Thyroid gland (tissue), 4 donors: ENCODE measurements at regions not wholly inside any gene's neighbourhood (a gene's known extent, or its start where the extent isn't known, plus 50 kb on each side); places are given as distances from the start of the nearest gene placed in this dataset.

ENCODE experiments used
- DNase-seq, 2 donors: peaks; one replicate each; pipeline ENCODE4 v3.0.0-alpha.2; 2019
- H3K27ac ChIP-seq, 3 donors: fragments of 200-600 bp; sonication (generic); 1 replicate in 2 of 3; 2 replicates in 1 of 3; pipeline ENCODE4 v1.5.1; 2016 to 2019; ENCODE audit warnings: mild to moderate bottlenecking in 1 of 3, moderate library complexity in 1 of 3
- H3K27me3 ChIP-seq: fragments of 200-600 bp; sonication (generic); one replicate; pipeline ENCODE4 v1.5.1; 2019
- H3K36me3 ChIP-seq, 2 donors: fragments of 200-600 bp; sonication (generic); one replicate each; pipeline ENCODE4 v1.5.1; 2016 to 2019
- H3K4me1 ChIP-seq, 2 donors: fragments of 200-600 bp; sonication (generic); one replicate each; pipeline ENCODE4 v1.5.1; 2017 to 2019
- H3K4me3 ChIP-seq, 3 donors: fragments of 200-600 bp; sonication (generic); replicated peaks in 1 of 3; 1 replicate in 2 of 3; 2 replicates in 1 of 3; pipeline ENCODE4 v1.5.1; 2016; ENCODE audit warnings: mild to moderate bottlenecking in 1 of 3
- H3K9me3 ChIP-seq: fragments of 200-600 bp; sonication (generic); one replicate; pipeline ENCODE4 v1.5.1; 2017
- POLR2A ChIP-seq, 2 donors: fragments of 450-650 bp; IDR thresholded peaks; one replicate each; pipeline ENCODE4 v1.6.1; 2017; ENCODE audit warnings: antibody characterized with exemption in 2 of 2, mild to moderate bottlenecking in 2 of 2, moderate library complexity in 1 of 2
- WGBS, 2 donors: methylation state at CpG; one replicate each; pipeline ENCODE4 v1.1.5; 2017; 5-methylcytosine and 5-hydroxymethylcytosine counted together
- intact Hi-C: fragments of 100-400 bp; cut with DNase I; formaldehyde crosslinking; loops from one replicate; pipeline ENCODE4 v1.15.1; 2023
- TF ChIP-seq, protein P1 (sequence below), 6 experiments: fragments of 200-600 bp in 3 of 6; fragments of 450-650 bp in 3 of 6; sonication (generic) in 3 of 6; IDR thresholded peaks; one replicate each; pipeline ENCODE4 v1.5.1; 2016 to 2019; ENCODE audit warnings: antibody characterized with exemption in 6 of 6, mild to moderate bottlenecking in 2 of 6, inconsistent platforms in 1 of 6, moderate library complexity in 1 of 6

DNA sequence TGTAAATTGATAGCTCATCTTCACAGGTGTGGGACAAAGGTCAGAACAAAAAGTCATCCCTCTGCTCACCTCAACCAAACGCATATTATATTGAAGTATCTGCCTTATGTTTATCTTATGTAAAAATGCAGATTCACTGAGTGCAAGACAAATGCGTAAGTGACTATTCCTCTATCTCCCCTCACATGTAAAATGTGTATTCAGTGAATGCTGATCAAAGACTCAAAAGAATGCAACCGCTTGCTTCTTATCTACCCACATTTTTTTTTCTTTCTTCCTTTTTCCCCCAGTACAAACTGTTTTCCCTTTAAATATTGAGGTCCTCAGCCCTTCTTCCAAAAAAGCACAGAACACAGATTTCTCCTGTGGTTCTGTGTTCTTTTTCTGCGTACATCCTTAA, 1882.9 kb downstream of the NCAM2 start:
- H3K36me3 ChIP-seq, result no peaks in the 10 kb centered on the region
- no peaks in the 10 kb centered on the region for H3K4me1 ChIP-seq
- H3K9me3 ChIP-seq, result no peaks in the 10 kb centered on the region
- no peak overlapping the region for H3K27ac ChIP-seq
- intact Hi-C loops, result no loop called here
- no peak overlapping the region for H3K4me3 ChIP-seq
- 68 to 70% methylated on average over 4 of the region's 4 CpGs for WGBS, 2 donors
- no peaks in the 10 kb centered on the region for H3K27me3 ChIP-seq
- no peak for TF ChIP-seq POLR2A (IDR thresholded peaks at IDR 0.05)
- TF ChIP-seq, protein P1, sequence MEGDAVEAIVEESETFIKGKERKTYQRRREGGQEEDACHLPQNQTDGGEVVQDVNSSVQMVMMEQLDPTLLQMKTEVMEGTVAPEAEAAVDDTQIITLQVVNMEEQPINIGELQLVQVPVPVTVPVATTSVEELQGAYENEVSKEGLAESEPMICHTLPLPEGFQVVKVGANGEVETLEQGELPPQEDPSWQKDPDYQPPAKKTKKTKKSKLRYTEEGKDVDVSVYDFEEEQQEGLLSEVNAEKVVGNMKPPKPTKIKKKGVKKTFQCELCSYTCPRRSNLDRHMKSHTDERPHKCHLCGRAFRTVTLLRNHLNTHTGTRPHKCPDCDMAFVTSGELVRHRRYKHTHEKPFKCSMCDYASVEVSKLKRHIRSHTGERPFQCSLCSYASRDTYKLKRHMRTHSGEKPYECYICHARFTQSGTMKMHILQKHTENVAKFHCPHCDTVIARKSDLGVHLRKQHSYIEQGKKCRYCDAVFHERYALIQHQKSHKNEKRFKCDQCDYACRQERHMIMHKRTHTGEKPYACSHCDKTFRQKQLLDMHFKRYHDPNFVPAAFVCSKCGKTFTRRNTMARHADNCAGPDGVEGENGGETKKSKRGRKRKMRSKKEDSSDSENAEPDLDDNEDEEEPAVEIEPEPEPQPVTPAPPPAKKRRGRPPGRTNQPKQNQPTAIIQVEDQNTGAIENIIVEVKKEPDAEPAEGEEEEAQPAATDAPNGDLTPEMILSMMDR (IDR thresholded peaks at IDR 0.05), result no peak
- DNase-seq, result no peak

DNA sequence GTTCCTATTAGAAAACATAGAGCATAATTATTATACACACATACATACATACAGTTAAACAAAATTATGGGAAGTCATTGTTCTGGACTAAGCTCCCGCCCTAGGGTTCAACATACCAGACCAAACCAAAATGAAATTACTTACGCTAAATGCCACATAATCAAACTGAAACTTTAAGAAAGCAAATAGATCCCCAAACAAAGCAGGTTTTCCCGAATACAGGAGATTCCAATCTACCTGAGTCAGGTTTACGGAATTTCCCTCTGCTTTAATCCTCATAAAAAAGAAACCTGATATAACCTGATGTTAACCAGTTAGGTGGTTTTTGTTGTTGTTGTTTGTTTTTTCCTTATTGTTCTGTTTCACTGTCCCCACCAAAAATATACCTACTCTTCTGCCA, 1886.9 kb downstream of the NCAM2 start:
- Histone ChIP-seq H3K4me3 (no peak overlapping the region), H3K36me3 (no peaks in the 10 kb centered on the region), H3K27ac (no peak overlapping the region), H3K9me3 (no peaks in the 10 kb centered on the region), H3K4me1 (no peaks in the 10 kb centered on the region), H3K27me3 (no peaks in the 10 kb centered on the region)
- no peak for DNase-seq
- intact Hi-C loops, result no loop called here
- WGBS, 2 donors, result 76 to 85% methylated on average over 4 of the region's 4 CpGs
- no peak for TF ChIP-seq POLR2A (IDR thresholded peaks at IDR 0.05)
- TF ChIP-seq, protein P1 (IDR thresholded peaks at IDR 0.05), result no peak

DNA sequence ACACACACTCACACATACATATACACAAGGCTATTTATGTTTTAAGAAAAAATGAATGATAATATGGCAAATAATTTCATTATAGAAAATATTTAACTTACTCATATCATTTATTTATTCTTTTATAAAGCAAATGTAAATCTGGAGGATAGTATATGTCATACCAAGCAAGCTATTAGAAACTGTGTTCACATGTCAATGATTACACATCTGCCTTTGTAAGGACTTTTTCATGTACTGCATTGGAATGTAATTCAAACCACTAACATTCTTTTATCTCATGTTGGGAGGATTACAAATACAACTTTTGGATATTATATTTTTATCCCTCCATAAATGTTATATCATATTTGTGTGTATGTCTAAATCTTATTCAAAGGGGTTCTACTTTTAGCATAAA, 1887.4 kb downstream of the NCAM2 start:
- TF ChIP-seq, protein P1 (IDR thresholded peaks at IDR 0.05), result no peak
- no peak for TF ChIP-seq POLR2A (IDR thresholded peaks at IDR 0.05)
- no peak overlapping the region for H3K4me3 ChIP-seq
- no peaks in the 10 kb centered on the region for H3K9me3 ChIP-seq
- no peaks in the 10 kb centered on the region for H3K27me3 ChIP-seq
- no peak overlapping the region for H3K27ac ChIP-seq
- intact Hi-C loops, result no loop called here
- no peak for DNase-seq
- no peaks in the 10 kb centered on the region for H3K4me1 ChIP-seq
- H3K36me3 ChIP-seq, result no peaks in the 10 kb centered on the region

DNA sequence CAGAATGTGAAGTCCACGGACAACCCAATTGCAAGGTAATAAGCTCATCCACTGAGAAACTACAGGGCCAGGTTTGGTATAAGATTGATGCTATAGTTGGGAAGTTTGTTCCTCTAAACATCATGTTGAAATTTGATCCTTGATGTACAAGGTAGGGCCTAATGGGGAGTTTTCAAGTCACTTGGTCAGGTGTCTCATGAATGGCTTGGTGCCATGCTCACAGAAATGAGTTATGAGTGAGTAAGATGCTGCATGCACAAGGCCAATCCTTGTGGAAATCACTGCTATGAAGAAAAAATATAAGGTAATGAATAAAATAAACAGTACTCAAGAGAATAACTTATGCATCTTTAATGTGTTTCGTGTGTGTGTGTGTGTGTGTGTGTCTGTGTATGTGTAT, 1891.2 kb downstream of the NCAM2 start:
- TF ChIP-seq POLR2A (IDR thresholded peaks at IDR 0.05), result no peak
- TF ChIP-seq, protein P1 (IDR thresholded peaks at IDR 0.05), result no peak
- intact Hi-C loops, result no loop called here
- no peak overlapping the region for H3K4me3 ChIP-seq
- no peak overlapping the region for H3K27ac ChIP-seq
- H3K9me3 ChIP-seq, result no peaks in the 10 kb centered on the region
- H3K4me1 ChIP-seq, result no peaks in the 10 kb centered on the region
- H3K36me3 ChIP-seq, result no peaks in the 10 kb centered on the region
- no peaks in the 10 kb centered on the region for H3K27me3 ChIP-seq
- WGBS, 2 donors, result 70 to 74% methylated on average over 2 of the region's 2 CpGs
- DNase-seq, result no peak

DNA sequence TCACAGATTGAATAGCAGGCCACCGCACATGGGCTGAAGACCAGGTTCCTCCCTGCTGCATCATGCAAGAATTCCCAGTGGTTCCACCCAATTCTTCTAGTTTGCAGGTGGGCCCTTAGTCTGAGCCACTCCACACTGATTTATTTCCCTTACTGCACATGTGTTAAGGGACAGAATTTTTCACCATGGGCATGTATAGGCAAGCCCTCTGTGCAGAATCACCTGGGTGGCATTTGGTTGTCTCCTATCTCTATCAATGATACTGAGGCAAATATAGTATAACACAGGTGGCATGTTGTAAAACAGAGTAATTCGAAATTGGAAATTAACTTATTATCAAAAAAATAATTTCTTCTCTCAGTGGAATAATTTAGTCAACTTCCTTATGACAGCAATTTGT, 1892.4 kb downstream of the NCAM2 start:
- H3K4me1 ChIP-seq, result no peaks in the 10 kb centered on the region
- no peaks in the 10 kb centered on the region for H3K9me3 ChIP-seq
- TF ChIP-seq, protein P1 (IDR thresholded peaks at IDR 0.05), result no peak
- no peak for TF ChIP-seq POLR2A (IDR thresholded peaks at IDR 0.05)
- 78 to 86% methylated on average over 2 of the region's 2 CpGs for WGBS, 2 donors
- no peaks in the 10 kb centered on the region for H3K36me3 ChIP-seq
- no peaks in the 10 kb centered on the region for H3K27me3 ChIP-seq
- no peak overlapping the region for H3K4me3 ChIP-seq
- intact Hi-C loops, result no loop called here
- DNase-seq, result no peak
- H3K27ac ChIP-seq, result no peak overlapping the region
